ENCODE measurements at regions not wholly inside any gene's neighbourhood (a gene's known extent, or its start where the extent isn't known, plus 50 kb on each side); places are given as distances from the start of the nearest gene placed in this dataset.

GRCh38 chr6:77551135-77551534, 87.8 kb upstream of the HTR1B start:
- no peak overlapping the region for H2AFZ ChIP-seq (ENCODE audit: low read depth, low read length)
- DNase-seq (ENCODE audit: low read depth, low spot score) (no peak), FAIRE-seq (no peak)
- ChIA-PET CTCF (interaction anchor here (0.6 to 0.9 kb wide), 2 partner anchors 12 to 14 kb away, joined by 3 to 4 read pairs; no protein-coding TSS in a partner anchor), POLR2A (no interaction called here)
- no TSS peak for BruUV-seq (replicated peaks)
- H4K20me1 ChIP-seq (replicated peaks; ENCODE audit: control insufficient read depth, extremely low read depth, insufficient read depth, low read length): no peaks in the 10 kb centered on the region
- H3K79me2 ChIP-seq (ENCODE audit: control insufficient read depth, insufficient read depth, low read length): no peaks in the 10 kb centered on the region
- H3K4me2 ChIP-seq (ENCODE audit: insufficient read depth, low read length): no peak overlapping the region
- H3K27ac ChIP-seq (ENCODE audit: insufficient read depth, low read depth, low read length): no peak overlapping the region
- dilution Hi-C loops (cut with MboI; ENCODE audit: extremely low pct_ligation_motif_present, low sequenced_read_pairs): no loop called here
- H3K9me3 ChIP-seq (replicated peaks; ENCODE audit: control insufficient read depth, insufficient read depth, low read length): no peaks in the 10 kb centered on the region
- no peak overlapping the region for H3K4me3 ChIP-seq (replicated peaks in 1 of 3; ENCODE audit: insufficient read depth in 1 of 3, low read depth in 1 of 3, low read length in 3 of 3)
- no peak overlapping the region for H3K9ac ChIP-seq (replicated peaks; ENCODE audit: extremely low read depth, insufficient read depth, low read length)
- H3K27me3 ChIP-seq (ENCODE audit: control insufficient read depth in 2 of 2, insufficient read depth in 2 of 2, low read length in 2 of 2): peaks cover 0 to 3% of the 10 kb centered on the region in 2 experiments
- intact Hi-C loops (cut with micrococcal nuclease): no loop called here
- no peaks in the 10 kb centered on the region for H3K9me1 ChIP-seq (replicated peaks; ENCODE audit: control insufficient read depth, extremely low read depth, insufficient read depth, low read length)
- TF ChIP-seq MYC (IDR thresholded peaks at IDR 0.05; ENCODE audit: low read depth, low read length) (no peak), POLR2A (IDR thresholded peaks at IDR 0.05; ENCODE audit: low read depth, low read length) (no peak), FOS (IDR thresholded peaks at IDR 0.05; ENCODE audit: borderline replicate concordance, insufficient read depth, low read length) (no peak), JUN (IDR thresholded peaks at IDR 0.05; ENCODE audit: borderline replicate concordance, insufficient read depth, insufficient read length, low read depth) (no peak), EZH2 (IDR thresholded peaks at IDR 0.05; ENCODE audit: borderline replicate concordance, low read depth, low read length, severe bottlenecking) (no peak), GATA2 (IDR thresholded peaks at IDR 0.05; ENCODE audit: insufficient read depth, insufficient read length, low read depth, low read length) (no peak), CTCF (IDR thresholded peaks at IDR 0.05; ENCODE audit: extremely low read depth in 1 of 2, insufficient read depth in 1 of 2, low read depth in 1 of 2, low read length in 2 of 2) (no peak), POLR2AphosphoS5 (IDR thresholded peaks at IDR 0.05; ENCODE audit: insufficient read depth, low read depth, low read length) (no peak), MAX (IDR thresholded peaks at IDR 0.05; ENCODE audit: insufficient read depth, insufficient read length) (no peak)
- no peaks in the 10 kb centered on the region for H3K36me3 ChIP-seq (ENCODE audit: control insufficient read depth in 2 of 2, extremely low read depth in 1 of 2, insufficient read depth in 2 of 2, low read length in 2 of 2)
- H3K4me1 ChIP-seq (ENCODE audit: control insufficient read depth, extremely low read depth, insufficient read depth, low read length): no peaks in the 10 kb centered on the region

All from endothelial cell of umbilical vein (primary cell).